ENCODE measurements at regions not wholly inside any gene's neighbourhood (a gene's known extent, or its start where the extent isn't known, plus 50 kb on each side); places are given as distances from the start of the nearest gene placed in this dataset.

- TF ChIP-seq ZBTB33 (IDR thresholded peaks at IDR 0.05) (no peak), CTCF (IDR thresholded peaks at IDR 0.05; ENCODE audit: low read depth, low read length, missing input control) (no peak), RAD21 (IDR thresholded peaks at IDR 0.05) (no peak)
These were observed 260.1 kb downstream of the SNX10 start for GRCh38 chr7:26551740-26552139.
